ENCODE measurements at regions not wholly inside any gene's neighbourhood (a gene's known extent, or its start where the extent isn't known, plus 50 kb on each side); places are given as distances from the start of the nearest gene placed in this dataset.

GRCh38 chr5:142501890-142502289, 177.1 kb upstream of the SPRY4 start:
- intact Hi-C loops (cut with micrococcal nuclease): no loop called here
- Mint-ChIP-seq H3K27ac (no peak overlapping the region), H3K36me3 (ENCODE audit: low read depth) (no peaks in the 10 kb centered on the region), H3K4me3 (ENCODE audit: low read depth) (no peak overlapping the region), H3K9me3 (no peaks in the 10 kb centered on the region), H3K27me3 (ENCODE audit: low read depth) (peaks cover 4% of the 10 kb centered on the region), H3K4me1 (ENCODE audit: low read depth) (peaks cover 12% of the 10 kb centered on the region)
- no peak for DNase-seq (ENCODE audit: low spot score)

DNA sequence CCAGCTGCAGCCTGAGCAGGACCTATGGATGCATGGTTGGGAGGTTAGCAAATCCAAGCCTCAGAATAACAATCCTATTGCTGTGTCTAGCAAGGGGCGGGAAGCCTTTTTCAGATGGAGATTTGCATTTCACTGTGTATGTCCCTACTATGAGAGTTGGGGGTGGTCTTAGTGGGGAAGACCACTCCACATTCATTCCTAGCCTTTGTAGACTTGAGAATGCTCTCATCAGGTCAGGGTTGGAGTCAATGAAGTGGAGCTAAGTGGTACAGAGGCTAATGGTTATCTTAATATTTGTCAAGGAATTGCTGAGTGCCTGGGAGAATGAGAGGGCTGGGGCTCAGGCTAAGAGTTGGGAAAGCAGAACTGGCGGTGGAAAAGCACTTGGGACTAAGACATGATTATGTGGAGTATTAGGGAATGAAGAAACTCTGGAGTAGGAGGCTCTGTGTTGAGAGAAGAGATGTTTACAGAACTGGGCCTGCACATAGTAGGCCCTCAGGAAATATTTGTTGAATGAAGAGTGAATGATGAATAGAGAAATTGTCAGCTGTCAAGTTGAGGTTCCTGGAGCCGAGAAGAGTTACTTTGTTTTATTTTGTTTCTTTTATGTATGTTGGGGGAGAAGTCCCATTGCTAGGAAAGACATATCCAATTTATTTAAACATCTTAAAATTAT, 175.5 kb upstream of the SPRY4 start:
- DNase-seq (ENCODE audit: low spot score): no peak
- H3K4me1 Mint-ChIP-seq (ENCODE audit: low read depth): peaks cover 6% of the 10 kb centered on the region
- intact Hi-C loops (cut with micrococcal nuclease): no loop called here
- H3K9me3 Mint-ChIP-seq: no peaks in the 10 kb centered on the region
- no peaks in the 10 kb centered on the region for H3K36me3 Mint-ChIP-seq (ENCODE audit: low read depth)
- peaks cover 6% of the 10 kb centered on the region for H3K27me3 Mint-ChIP-seq (ENCODE audit: low read depth)
- H3K4me3 Mint-ChIP-seq (ENCODE audit: low read depth): no peak overlapping the region
- H3K27ac Mint-ChIP-seq: no peak overlapping the region

GRCh38 chr5:142499591-142500226, 174.9 kb upstream of the SPRY4 start:
- Mint-ChIP-seq H3K27ac (no peak overlapping the region), H3K9me3 (no peaks in the 10 kb centered on the region), H3K4me1 (ENCODE audit: low read depth) (peaks cover 6% of the 10 kb centered on the region), H3K36me3 (ENCODE audit: low read depth) (no peaks in the 10 kb centered on the region), H3K4me3 (ENCODE audit: low read depth) (no peak overlapping the region), H3K27me3 (ENCODE audit: low read depth) (peaks cover 6% of the 10 kb centered on the region)
- DNase-seq (ENCODE audit: low spot score): no peak
- intact Hi-C loops (cut with micrococcal nuclease): no loop called here

DNA sequence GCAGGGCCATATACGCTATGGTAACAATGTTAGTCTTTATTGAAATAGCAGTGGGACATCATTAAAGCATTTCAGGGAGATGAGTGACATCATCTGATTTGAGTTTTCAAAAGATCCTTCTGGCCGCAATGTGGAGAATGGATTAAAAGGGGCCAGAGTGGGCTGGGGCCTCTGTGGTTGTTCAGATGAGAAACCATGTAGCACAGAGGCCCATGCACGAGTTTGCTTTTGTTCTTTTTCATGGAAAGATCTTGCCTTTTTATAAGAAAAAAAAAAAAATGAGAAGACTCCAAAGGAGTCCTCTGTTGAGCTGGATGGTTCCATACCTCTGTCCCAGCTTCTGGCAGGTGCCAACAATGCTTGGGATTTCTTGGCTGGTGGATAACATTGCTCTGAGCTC, 173.5 kb upstream of the SPRY4 start:
- Mint-ChIP-seq H3K4me1 (ENCODE audit: low read depth) (no peaks in the 10 kb centered on the region), H3K4me3 (ENCODE audit: low read depth) (no peak overlapping the region), H3K27ac (no peak overlapping the region), H3K36me3 (ENCODE audit: low read depth) (no peaks in the 10 kb centered on the region), H3K9me3 (no peaks in the 10 kb centered on the region), H3K27me3 (ENCODE audit: low read depth) (peaks cover 6% of the 10 kb centered on the region)
- DNase-seq (ENCODE audit: low spot score): no peak
- intact Hi-C loops (cut with micrococcal nuclease): no loop called here

DNA sequence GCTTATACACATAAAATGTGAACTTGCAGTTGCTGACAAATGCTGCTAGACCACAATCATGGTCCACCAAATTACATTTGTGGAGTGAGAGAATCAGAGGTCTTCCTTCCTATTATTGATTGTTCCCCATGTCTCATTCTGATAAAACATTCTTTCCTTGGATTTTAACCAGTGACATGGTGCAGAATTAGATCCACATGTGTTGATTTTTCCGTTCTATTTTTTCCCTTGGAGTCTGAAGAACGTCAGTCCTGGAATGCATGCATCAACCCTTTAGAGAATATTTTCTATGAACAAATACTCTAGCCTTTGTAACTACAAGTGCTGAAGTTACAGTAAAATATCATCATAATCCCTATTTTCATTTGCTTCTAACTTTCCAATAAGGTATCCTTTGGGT, 170.7 kb upstream of the SPRY4 start:
- no peaks in the 10 kb centered on the region for H3K4me1 Mint-ChIP-seq (ENCODE audit: low read depth)
- H3K9me3 Mint-ChIP-seq: no peaks in the 10 kb centered on the region
- H3K4me3 Mint-ChIP-seq (ENCODE audit: low read depth): no peak overlapping the region
- intact Hi-C loops (cut with micrococcal nuclease): no loop called here
- H3K27ac Mint-ChIP-seq: no peak overlapping the region
- no peaks in the 10 kb centered on the region for H3K36me3 Mint-ChIP-seq (ENCODE audit: low read depth)
- H3K27me3 Mint-ChIP-seq (ENCODE audit: low read depth): peaks cover 5% of the 10 kb centered on the region
- DNase-seq (ENCODE audit: low spot score): no peak

DNA sequence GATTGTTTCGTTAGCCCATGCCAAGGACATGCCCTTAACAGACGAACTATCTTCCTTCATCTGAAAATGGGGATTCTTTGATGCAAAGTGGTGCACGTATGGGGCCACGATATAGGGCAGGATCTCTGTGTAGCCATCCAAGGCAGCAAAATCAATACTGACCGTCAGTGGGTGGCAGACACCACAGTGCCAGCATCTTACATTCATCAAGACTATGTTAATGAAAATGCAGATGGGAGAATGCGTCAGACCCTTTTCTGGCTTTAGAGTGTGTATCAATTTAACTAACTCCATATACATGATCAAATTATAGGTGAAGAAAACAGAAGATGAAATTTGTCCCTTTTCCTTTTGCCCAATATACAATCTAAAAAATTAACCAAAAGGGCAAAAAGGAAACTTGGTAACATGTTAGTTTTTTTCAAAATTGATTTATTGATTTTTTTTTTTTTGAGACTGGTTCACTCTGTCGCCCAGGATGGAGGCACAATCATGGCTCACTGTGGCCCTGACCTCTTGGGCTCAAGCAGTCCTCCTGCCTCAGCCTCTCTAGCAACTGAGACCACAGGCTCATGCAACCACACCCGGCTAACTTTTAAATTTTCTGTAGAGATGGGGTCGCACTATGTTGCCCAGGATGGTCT, 169.2 kb upstream of the SPRY4 start:
- DNase-seq (ENCODE audit: low spot score): no peak
- H3K9me3 Mint-ChIP-seq: no peaks in the 10 kb centered on the region
- no peak overlapping the region for H3K4me3 Mint-ChIP-seq (ENCODE audit: low read depth)
- H3K27ac Mint-ChIP-seq: no peak overlapping the region
- H3K4me1 Mint-ChIP-seq (ENCODE audit: low read depth): no peaks in the 10 kb centered on the region
- intact Hi-C loops (cut with micrococcal nuclease): no loop called here
- H3K36me3 Mint-ChIP-seq (ENCODE audit: low read depth): no peaks in the 10 kb centered on the region
- H3K27me3 Mint-ChIP-seq (ENCODE audit: low read depth): peaks cover 2% of the 10 kb centered on the region

- H3K36me3 Mint-ChIP-seq (ENCODE audit: low read depth): no peaks in the 10 kb centered on the region
- intact Hi-C loops (cut with micrococcal nuclease): no loop called here
- H3K27me3 Mint-ChIP-seq (ENCODE audit: low read depth): peaks cover 2% of the 10 kb centered on the region
- DNase-seq (ENCODE audit: low spot score): no peak
- H3K4me1 Mint-ChIP-seq (ENCODE audit: low read depth): no peaks in the 10 kb centered on the region
- H3K9me3 Mint-ChIP-seq: no peaks in the 10 kb centered on the region
- no peak overlapping the region for H3K4me3 Mint-ChIP-seq (ENCODE audit: low read depth)
- no peak overlapping the region for H3K27ac Mint-ChIP-seq
Observed at GRCh38 chr5:142492781-142493281, 168.0 kb upstream of the SPRY4 start.

DNA sequence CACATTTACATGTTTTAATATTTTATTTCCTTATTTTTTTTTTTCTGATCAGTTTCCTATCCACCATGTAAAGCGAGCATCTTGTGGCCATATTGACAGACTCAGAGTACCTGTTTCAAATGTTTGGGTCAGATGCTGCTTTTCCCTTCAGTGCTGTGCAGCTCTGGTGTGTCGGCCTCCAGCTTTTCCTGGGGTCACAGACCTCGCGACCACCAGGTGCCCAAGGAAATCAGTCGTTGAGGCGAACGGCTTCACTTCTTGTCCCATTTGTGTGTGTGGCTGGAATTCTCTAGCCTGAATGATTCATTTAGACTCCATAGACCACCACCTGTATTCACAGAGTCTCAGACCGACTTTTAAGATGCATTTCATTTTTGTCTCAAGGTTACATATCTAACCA, 166.9 kb upstream of the SPRY4 start:
- no peak for DNase-seq (ENCODE audit: low spot score)
- Mint-ChIP-seq H3K4me3 (ENCODE audit: low read depth) (no peak overlapping the region), H3K4me1 (ENCODE audit: low read depth) (no peaks in the 10 kb centered on the region), H3K27me3 (ENCODE audit: low read depth) (peaks cover 2% of the 10 kb centered on the region), H3K36me3 (ENCODE audit: low read depth) (no peaks in the 10 kb centered on the region), H3K27ac (no peak overlapping the region), H3K9me3 (no peaks in the 10 kb centered on the region)
- intact Hi-C loops (cut with micrococcal nuclease): no loop called here

- Mint-ChIP-seq H3K4me1 (ENCODE audit: low read depth) (no peaks in the 10 kb centered on the region), H3K9me3 (no peaks in the 10 kb centered on the region), H3K27ac (no peak overlapping the region), H3K36me3 (ENCODE audit: low read depth) (no peaks in the 10 kb centered on the region), H3K4me3 (ENCODE audit: low read depth) (no peak overlapping the region), H3K27me3 (ENCODE audit: low read depth) (peaks cover 3% of the 10 kb centered on the region)
- intact Hi-C loops (cut with micrococcal nuclease): no loop called here
- DNase-seq (ENCODE audit: low spot score): no peak
Observed at GRCh38 chr5:142491270-142491669, 166.4 kb upstream of the SPRY4 start.

DNA sequence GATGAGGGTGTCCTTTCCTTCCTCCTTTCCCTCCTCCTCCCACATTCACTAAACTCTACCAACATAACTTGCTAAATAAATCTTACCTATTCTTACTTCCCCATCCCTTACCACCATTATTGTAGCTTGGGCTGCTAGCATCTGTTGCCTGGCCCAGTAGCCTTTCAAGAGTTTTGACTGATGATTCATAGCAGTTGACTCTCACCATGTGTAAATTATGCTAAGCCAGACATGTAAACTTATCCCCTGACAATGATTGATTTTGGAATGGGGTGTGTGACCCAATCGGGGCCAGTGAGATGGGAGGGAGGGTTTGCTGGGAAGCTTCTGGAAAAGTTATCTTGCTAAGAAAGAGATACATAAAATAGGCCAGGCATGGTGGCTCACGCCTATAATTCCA, 161.8 kb upstream of the SPRY4 start:
- Mint-ChIP-seq H3K27ac (no peak overlapping the region), H3K27me3 (ENCODE audit: low read depth) (peaks cover 11% of the 10 kb centered on the region), H3K4me1 (ENCODE audit: low read depth) (no peaks in the 10 kb centered on the region), H3K4me3 (ENCODE audit: low read depth) (no peak overlapping the region), H3K36me3 (ENCODE audit: low read depth) (no peaks in the 10 kb centered on the region), H3K9me3 (peaks cover 8% of the 10 kb centered on the region)
- DNase-seq (ENCODE audit: low spot score): no peak
- intact Hi-C loops (cut with micrococcal nuclease): no loop called here

- Mint-ChIP-seq H3K36me3 (ENCODE audit: low read depth) (no peaks in the 10 kb centered on the region), H3K4me1 (ENCODE audit: low read depth) (no peaks in the 10 kb centered on the region), H3K4me3 (ENCODE audit: low read depth) (no peak overlapping the region), H3K27me3 (ENCODE audit: low read depth) (peaks cover 11% of the 10 kb centered on the region), H3K9me3 (peaks cover 8% of the 10 kb centered on the region), H3K27ac (no peak overlapping the region)
- no peak for DNase-seq (ENCODE audit: low spot score)
- intact Hi-C loops (cut with micrococcal nuclease): no loop called here
Observed at GRCh38 chr5:142486020-142486419, 161.2 kb upstream of the SPRY4 start.

- no peaks in the 10 kb centered on the region for H3K4me1 Mint-ChIP-seq (ENCODE audit: low read depth)
Observed at GRCh38 chr5:142484821-142485387, 160.1 kb upstream of the SPRY4 start.

DNA sequence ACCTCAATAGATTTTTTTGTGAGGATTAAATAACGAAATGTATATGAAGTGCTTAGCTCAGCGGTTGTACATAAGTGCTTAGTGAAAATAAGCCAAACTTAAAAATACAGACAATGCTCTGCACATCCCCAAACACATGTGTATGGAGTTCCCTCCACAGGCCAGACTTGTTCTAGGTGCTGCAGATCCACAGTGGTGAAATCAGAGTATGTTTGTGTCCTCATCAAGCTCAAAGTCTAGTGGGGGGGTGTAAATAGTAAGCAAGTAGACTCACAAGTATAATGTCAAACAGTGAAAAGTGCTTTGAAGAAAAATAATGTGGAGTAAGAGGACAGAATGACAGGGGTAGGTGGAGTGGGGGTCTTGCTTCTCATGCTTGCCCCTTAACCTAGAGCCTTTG, 157.4 kb upstream of the SPRY4 start:
- H3K4me1 Mint-ChIP-seq (ENCODE audit: low read depth): no peaks in the 10 kb centered on the region
- H3K27me3 Mint-ChIP-seq (ENCODE audit: low read depth): peaks cover 15% of the 10 kb centered on the region
- no peak overlapping the region for H3K27ac Mint-ChIP-seq
- H3K36me3 Mint-ChIP-seq (ENCODE audit: low read depth): no peaks in the 10 kb centered on the region
- no peak for DNase-seq (ENCODE audit: low spot score)
- H3K9me3 Mint-ChIP-seq: peaks cover 17% of the 10 kb centered on the region
- intact Hi-C loops (cut with micrococcal nuclease): no loop called here
- no peak overlapping the region for H3K4me3 Mint-ChIP-seq (ENCODE audit: low read depth)

More at GRCh38 chr5:142484821-142485387, 160.1 kb upstream of the SPRY4 start:
- Mint-ChIP-seq H3K36me3 (ENCODE audit: low read depth) (no peaks in the 10 kb centered on the region), H3K27me3 (ENCODE audit: low read depth) (peaks cover 12% of the 10 kb centered on the region), H3K27ac (no peak overlapping the region), H3K9me3 (peaks cover 8% of the 10 kb centered on the region), H3K4me3 (ENCODE audit: low read depth) (no peak overlapping the region)
- intact Hi-C loops (cut with micrococcal nuclease): no loop called here
- DNase-seq (ENCODE audit: low spot score): no peak
